RKO (cell line): ENCODE measurements at regions not wholly inside any gene's neighbourhood (a gene's known extent, or its start where the extent isn't known, plus 50 kb on each side); places are given as distances from the start of the nearest gene placed in this dataset.

Experiments
- DNase-seq: peaks from one replicate; pipeline ENCODE4 v3.0.0-alpha.2; 2016; ENCODE audit warnings: low spot score

- DNase-seq = no peak
Observed at GRCh38 chr1:65486613-65487012, 66.1 kb downstream of the LEPR start.

- DNase-seq = no peak
Observed at GRCh38 chr1:65489481-65489880, 69.0 kb downstream of the LEPR start.

- no peak for DNase-seq
Observed at GRCh38 chr1:65490231-65491009, 70.0 kb downstream of the LEPR start.

- DNase-seq = no peak
Observed at GRCh38 chr1:65491472-65491871, 71.0 kb downstream of the LEPR start.

GRCh38 chr1:65493802-65494201 is 73.3 kb downstream of the LEPR start:
- DNase-seq = no peak

- no peak for DNase-seq
Observed at GRCh38 chr1:65494671-65495070, 74.2 kb downstream of the LEPR start.

- no peak for DNase-seq
Observed at GRCh38 chr1:65495137-65495536, 74.7 kb downstream of the LEPR start.

GRCh38 chr1:65497256-65497830 is 76.9 kb downstream of the LEPR start:
- DNase-seq = no peak

GRCh38 chr1:65503427-65503826 is 83.0 kb downstream of the LEPR start:
- DNase-seq = no peak

GRCh38 chr1:65504263-65504662 is 83.8 kb downstream of the LEPR start:
- DNase-seq = no peak

- no peak for DNase-seq
Observed at GRCh38 chr1:65505547-65506300, 85.3 kb downstream of the LEPR start.

- no peak for DNase-seq
Observed at GRCh38 chr1:65508051-65508450, 87.6 kb downstream of the LEPR start.

- DNase-seq = peak; percentile 21
Observed at GRCh38 chr1:65509912-65510680, 89.6 kb downstream of the LEPR start.

GRCh38 chr1:65510961-65511360 is 90.5 kb downstream of the LEPR start:
- no peak for DNase-seq

GRCh38 chr1:65512383-65512782 is 91.9 kb downstream of the LEPR start:
- DNase-seq = no peak

GRCh38 chr1:65512967-65513780 is 92.7 kb downstream of the LEPR start:
- DNase-seq = no peak

GRCh38 chr1:65514041-65514440 is 93.6 kb downstream of the LEPR start:
- DNase-seq = no peak

GRCh38 chr1:65524931-65525265 is 104.4 kb downstream of the LEPR start:
- no peak for DNase-seq

GRCh38 chr1:65525266-65526048 is 105.0 kb downstream of the LEPR start:
- DNase-seq = no peak

GRCh38 chr1:65526049-65526556 is 105.6 kb downstream of the LEPR start:
- no peak for DNase-seq

GRCh38 chr1:65527190-65527589 is 106.7 kb downstream of the LEPR start:
- DNase-seq = no peak
